SK-MEL-5 (cell line): ENCODE measurements at regions not wholly inside any gene's neighbourhood (a gene's known extent, or its start where the extent isn't known, plus 50 kb on each side); places are given as distances from the start of the nearest gene placed in this dataset.
A peak's percentile ranks its signal among the peaks of the same experiment; 100 is the strongest.

Experiments used
- DNase-seq: peaks from one replicate; pipeline ENCODE4 v3.0.0-alpha.2; 2016; ENCODE audit warnings: low read depth, low spot score
- in situ Hi-C: cut with HindIII; loops from 2 replicates; pipeline ENCODE4 v1.10.0; 2016; ENCODE audit warnings: low sequenced_read_pairs, high pct_unique_total_duplicates, low pct_unique_long_range_greater_than_20kb

- in situ Hi-C loops, result no loop called here
- no peak for DNase-seq
These were observed 331.2 kb downstream of the TLE4 start for GRCh38 chr9:79902825-79903600.

- in situ Hi-C loops, result no loop called here
These were observed 329.0 kb downstream of the TLE4 start for GRCh38 chr9:79900754-79901153.

GRCh38 chr9:79896390-79896980 lies 324.7 kb downstream of the TLE4 start:
- no peak for DNase-seq
- in situ Hi-C loops, result no loop called here

More at GRCh38 chr9:79900754-79901153, 329.0 kb downstream of the TLE4 start:
- DNase-seq, result no peak

- DNase-seq, result no peak
- in situ Hi-C loops, result no loop called here
These were observed 323.5 kb downstream of the TLE4 start for GRCh38 chr9:79895232-79895631.

- in situ Hi-C loops, result no loop called here
- DNase-seq, result no peak
These were observed 317.6 kb downstream of the TLE4 start for GRCh38 chr9:79889369-79889768.

GRCh38 chr9:79885093-79885857 lies 313.5 kb downstream of the TLE4 start:
- in situ Hi-C loops, result no loop called here
- no peak for DNase-seq

GRCh38 chr9:79884546-79884945 lies 312.8 kb downstream of the TLE4 start:
- in situ Hi-C loops, result no loop called here
- DNase-seq, result no peak

GRCh38 chr9:79883073-79883645 lies 311.4 kb downstream of the TLE4 start:
- no peak for DNase-seq

GRCh38 chr9:79880626-79881025 lies 308.9 kb downstream of the TLE4 start:
- in situ Hi-C loops, result no loop called here
- no peak for DNase-seq

More at GRCh38 chr9:79883073-79883645, 311.4 kb downstream of the TLE4 start:
- in situ Hi-C loops, result no loop called here

- DNase-seq, result no peak
- in situ Hi-C loops, result no loop called here
These were observed 306.3 kb downstream of the TLE4 start for GRCh38 chr9:79877943-79878602.

- in situ Hi-C loops, result no loop called here
- DNase-seq, result no peak
These were observed 296.9 kb downstream of the TLE4 start for GRCh38 chr9:79868567-79869189.

- no peak for DNase-seq
- in situ Hi-C loops, result no loop called here
These were observed 291.4 kb downstream of the TLE4 start for GRCh38 chr9:79862921-79863890.

- DNase-seq, result peak; percentile 60
- in situ Hi-C loops, result no loop called here
These were observed 286.7 kb downstream of the TLE4 start for GRCh38 chr9:79858508-79858907.

- no peak for DNase-seq
- in situ Hi-C loops, result no loop called here
These were observed 285.4 kb downstream of the TLE4 start for GRCh38 chr9:79857188-79857587.

GRCh38 chr9:79847074-79847473 lies 275.3 kb downstream of the TLE4 start:
- in situ Hi-C loops, result no loop called here
- DNase-seq, result no peak

- in situ Hi-C loops, result no loop called here
- no peak for DNase-seq
These were observed 258.0 kb downstream of the TLE4 start for GRCh38 chr9:79829566-79830302.
